Erythroblast (primary cell): ENCODE measurements at regions not wholly inside any gene's neighbourhood (a gene's known extent, or its start where the extent isn't known, plus 50 kb on each side); places are given as distances from the start of the nearest gene placed in this dataset.

Experiments
- GATA1 ChIP-seq: IDR thresholded peaks from 2 replicates; pipeline ENCODE4 v1.6.1; 2011; ENCODE audit warnings: low read depth, mild to moderate bottlenecking, control low read depth, low read length, moderate library complexity
- POLR2A ChIP-seq: IDR thresholded peaks from 2 replicates; pipeline ENCODE4 v1.6.1; 2011; ENCODE audit warnings: mild to moderate bottlenecking, low read length

GRCh38 chr15:47376190-47376589 is 341.1 kb upstream of the SEMA6D start:
- TF ChIP-seq POLR2A (no peak), GATA1 (no peak)
